Brain microvascular endothelial cell (primary cell): ENCODE measurements at regions not wholly inside any gene's neighbourhood (a gene's known extent, or its start where the extent isn't known, plus 50 kb on each side); places are given as distances from the start of the nearest gene placed in this dataset.

ENCODE experiments used
- DNase-seq: peaks from one replicate; pipeline ENCODE4 v3.0.0-alpha.2; 2020
- H3K27ac ChIP-seq: fragments of 250-450 bp; sonication (Bioruptor Pico); 2 replicates; pipeline ENCODE4 v1.5.1; 2020; ENCODE audit warnings: mild to moderate bottlenecking, moderate library complexity
- H3K27me3 ChIP-seq: fragments of 250-450 bp; sonication (Bioruptor Pico); replicated peaks from 2 replicates; pipeline ENCODE4 v1.5.1; 2020; ENCODE audit warnings: mild to moderate bottlenecking
- H3K36me3 ChIP-seq: fragments of 250-450 bp; sonication (Bioruptor Pico); replicated peaks from 2 replicates; pipeline ENCODE4 v1.5.1; 2020; ENCODE audit warnings: mild to moderate bottlenecking
- H3K4me3 ChIP-seq: 2 replicates; pipeline ENCODE4 v1.5.1; 2011; ENCODE audit warnings: low read depth, mild to moderate bottlenecking, control low read depth, low read length, moderate library complexity
- in situ Hi-C: cut with HindIII; loops from 2 replicates; pipeline ENCODE4 v1.10.0; 2017; ENCODE audit warnings: low sequenced_read_pairs, low pct_ligation_motif_present
- TF ChIP-seq, protein P1 (sequence below): IDR thresholded peaks from 2 replicates; pipeline ENCODE4 v1.5.1; 2011; ENCODE audit warnings: low read depth, mild to moderate bottlenecking, moderate library complexity, low read length, control low read depth, inconsistent platforms; ENCODE audit errors: missing control alignments

DNA sequence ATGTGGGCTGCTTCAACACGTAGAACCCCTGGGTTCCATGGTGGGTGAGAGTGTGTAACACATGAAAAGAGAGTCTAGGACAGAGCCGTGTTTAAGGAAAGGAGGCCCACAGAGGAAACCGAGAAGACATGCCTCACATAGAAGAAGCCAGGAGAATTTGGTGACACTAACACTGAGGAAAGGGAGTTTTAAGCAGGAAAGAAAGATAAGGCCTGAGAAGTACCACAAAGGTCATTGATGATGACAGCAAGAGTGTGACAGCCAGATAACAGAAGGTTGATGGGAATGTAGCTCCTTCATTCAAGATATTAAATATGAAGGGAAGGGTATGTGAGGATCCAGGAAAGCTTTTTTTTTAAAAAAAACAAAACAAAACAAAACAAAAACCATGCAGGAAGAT, 72.4 kb upstream of the SPRY4 start:
- H3K27ac ChIP-seq = no peak overlapping the region
- no peaks in the 10 kb centered on the region for H3K36me3 ChIP-seq
- H3K4me3 ChIP-seq = no peak overlapping the region
- in situ Hi-C loops = no loop called here
- TF ChIP-seq, protein P1, sequence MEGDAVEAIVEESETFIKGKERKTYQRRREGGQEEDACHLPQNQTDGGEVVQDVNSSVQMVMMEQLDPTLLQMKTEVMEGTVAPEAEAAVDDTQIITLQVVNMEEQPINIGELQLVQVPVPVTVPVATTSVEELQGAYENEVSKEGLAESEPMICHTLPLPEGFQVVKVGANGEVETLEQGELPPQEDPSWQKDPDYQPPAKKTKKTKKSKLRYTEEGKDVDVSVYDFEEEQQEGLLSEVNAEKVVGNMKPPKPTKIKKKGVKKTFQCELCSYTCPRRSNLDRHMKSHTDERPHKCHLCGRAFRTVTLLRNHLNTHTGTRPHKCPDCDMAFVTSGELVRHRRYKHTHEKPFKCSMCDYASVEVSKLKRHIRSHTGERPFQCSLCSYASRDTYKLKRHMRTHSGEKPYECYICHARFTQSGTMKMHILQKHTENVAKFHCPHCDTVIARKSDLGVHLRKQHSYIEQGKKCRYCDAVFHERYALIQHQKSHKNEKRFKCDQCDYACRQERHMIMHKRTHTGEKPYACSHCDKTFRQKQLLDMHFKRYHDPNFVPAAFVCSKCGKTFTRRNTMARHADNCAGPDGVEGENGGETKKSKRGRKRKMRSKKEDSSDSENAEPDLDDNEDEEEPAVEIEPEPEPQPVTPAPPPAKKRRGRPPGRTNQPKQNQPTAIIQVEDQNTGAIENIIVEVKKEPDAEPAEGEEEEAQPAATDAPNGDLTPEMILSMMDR = no peak
- no peaks in the 10 kb centered on the region for H3K27me3 ChIP-seq
- DNase-seq = no peak

DNA sequence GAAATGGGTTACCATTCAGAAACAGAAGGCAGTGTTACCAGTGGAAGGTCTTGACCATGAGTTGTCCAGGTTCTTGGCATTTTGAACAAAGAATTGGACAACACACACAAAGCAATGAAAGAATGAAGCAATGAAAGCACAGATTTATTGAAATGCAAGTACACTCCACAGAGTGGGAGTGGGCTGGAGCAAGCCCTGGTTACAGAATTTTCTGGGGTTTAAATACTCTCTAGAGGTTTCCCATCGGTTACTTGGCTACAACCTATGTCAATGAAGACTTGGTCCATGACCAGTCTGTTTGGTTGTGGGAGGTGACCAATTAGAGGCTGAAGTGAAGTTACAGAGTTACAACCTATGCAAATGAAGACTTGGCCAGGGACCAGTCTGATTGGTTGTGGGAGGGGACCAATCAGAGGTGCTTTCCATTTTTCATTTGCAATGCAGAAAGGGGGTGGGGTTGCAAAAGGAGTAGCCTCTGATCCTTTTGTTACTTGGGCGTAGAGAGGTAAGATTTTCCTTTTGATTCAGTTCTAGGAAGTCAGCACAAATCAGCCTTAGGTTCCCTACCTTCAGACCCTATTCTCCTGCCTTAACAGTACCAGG, 71.7 kb upstream of the SPRY4 start:
- in situ Hi-C loops = no loop called here
- no peak overlapping the region for H3K4me3 ChIP-seq
- H3K27me3 ChIP-seq = no peaks in the 10 kb centered on the region
- H3K36me3 ChIP-seq = no peaks in the 10 kb centered on the region
- TF ChIP-seq, protein P1 = no peak
- DNase-seq = no peak
- no peak overlapping the region for H3K27ac ChIP-seq

DNA sequence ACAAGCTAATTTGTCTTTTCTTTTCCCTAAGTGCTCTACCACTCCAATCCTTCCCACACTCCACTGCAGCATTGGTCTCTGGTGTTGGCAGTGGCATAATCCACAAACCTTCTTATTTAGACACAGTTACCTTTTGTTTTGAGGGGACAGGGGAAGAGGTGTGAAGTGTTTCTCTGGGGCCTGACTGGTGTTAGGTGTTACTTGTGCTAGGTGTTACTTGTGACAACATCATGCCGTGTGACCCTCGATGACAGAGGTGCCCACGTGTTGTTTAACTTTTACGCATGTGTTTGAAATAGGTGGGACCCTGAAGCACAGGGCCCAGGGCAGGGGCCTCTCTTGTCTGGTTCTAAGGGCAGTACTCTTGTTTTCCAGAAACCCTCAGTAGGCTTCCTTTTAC, 70.5 kb upstream of the SPRY4 start:
- H3K27ac ChIP-seq = no peak overlapping the region
- no peak for DNase-seq
- no peak overlapping the region for H3K4me3 ChIP-seq
- H3K36me3 ChIP-seq = no peaks in the 10 kb centered on the region
- TF ChIP-seq, protein P1 = no peak
- no peaks in the 10 kb centered on the region for H3K27me3 ChIP-seq
- in situ Hi-C loops = no loop called here

DNA sequence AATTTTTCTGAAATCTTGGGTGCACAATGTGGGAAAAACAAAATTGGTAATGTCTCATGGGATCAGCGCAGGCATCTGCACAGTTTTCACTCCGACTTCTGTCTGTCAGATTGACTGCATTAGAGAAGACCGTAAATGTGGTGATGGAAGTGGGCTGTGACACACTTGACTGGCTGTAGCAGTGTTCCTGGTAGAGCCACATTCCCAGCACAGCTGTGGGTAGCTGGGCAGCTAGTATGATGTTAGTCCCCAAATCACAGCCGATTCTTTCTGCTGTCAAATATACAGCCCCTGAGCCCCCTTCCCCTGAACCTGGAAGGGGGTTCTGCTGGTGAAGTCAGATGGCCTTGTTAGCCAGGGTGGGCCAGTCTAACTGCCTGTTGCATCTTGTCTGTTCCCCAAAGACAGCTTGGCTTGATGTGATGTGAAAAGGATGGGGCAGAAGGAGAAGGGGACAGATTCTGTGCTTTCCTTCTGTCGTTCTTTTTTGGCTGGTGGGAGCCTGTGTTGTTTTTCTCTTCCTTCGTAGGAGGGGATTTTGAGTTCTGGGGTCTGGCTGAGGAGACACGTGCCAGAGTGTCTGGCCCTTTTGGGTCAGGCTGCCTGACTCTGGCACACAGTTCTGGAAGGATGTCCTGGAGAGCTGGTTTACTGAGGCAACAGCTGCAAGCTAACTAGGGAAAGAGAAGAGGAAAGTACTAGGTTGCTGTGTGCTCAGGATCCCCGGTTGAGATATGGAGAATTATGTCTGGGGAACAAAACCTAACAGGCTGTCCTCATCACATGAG, 66.4 kb upstream of the SPRY4 start:
- DNase-seq = no peak
- Histone ChIP-seq H3K27me3 (no peaks in the 10 kb centered on the region), H3K36me3 (no peaks in the 10 kb centered on the region), H3K27ac (no peak overlapping the region), H3K4me3 (no peak overlapping the region)
- in situ Hi-C loops = no loop called here
- TF ChIP-seq, protein P1 = no peak

DNA sequence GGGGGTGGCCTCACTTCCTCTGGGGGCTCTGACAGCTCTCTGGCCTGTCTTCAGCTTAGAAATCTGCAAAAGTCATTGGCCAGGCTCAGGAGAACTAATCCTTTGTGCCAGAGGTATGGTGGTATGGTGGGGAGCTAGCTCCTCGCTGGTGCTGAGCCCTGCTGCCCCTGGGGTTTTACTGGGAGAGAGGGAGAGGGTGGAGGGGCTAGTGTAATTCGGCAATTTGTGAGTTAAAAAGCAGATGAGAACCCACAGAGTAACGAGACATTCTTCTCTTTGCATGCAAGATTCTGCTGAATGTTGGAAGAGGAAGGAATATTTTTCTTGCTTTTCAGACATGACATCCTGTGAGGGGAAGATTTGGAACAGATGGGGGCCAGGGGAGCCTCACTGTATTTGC, 65.5 kb upstream of the SPRY4 start:
- TF ChIP-seq, protein P1 = no peak

DNA sequence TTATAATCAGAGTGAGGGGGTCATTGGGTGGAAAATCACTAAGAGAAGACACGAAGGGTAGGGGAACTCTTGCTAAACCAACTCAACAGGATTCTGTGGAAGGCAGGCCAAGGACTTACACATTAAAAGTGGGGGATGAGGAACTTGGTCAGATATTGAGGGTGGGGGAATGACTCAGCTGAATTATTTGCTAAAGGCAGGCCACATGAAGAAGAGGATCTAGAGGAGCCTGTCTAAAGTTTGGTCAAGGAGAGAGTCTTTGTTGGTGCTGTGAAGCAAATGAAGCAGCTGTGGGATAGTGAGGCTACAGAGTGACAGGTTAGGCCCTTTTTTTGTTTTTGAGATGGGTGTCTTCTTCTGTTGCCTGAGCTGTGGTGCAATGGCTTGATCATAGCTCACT, 63.9 kb upstream of the SPRY4 start:
- no peak for DNase-seq
- H3K27me3 ChIP-seq = no peaks in the 10 kb centered on the region
- no peaks in the 10 kb centered on the region for H3K36me3 ChIP-seq
- in situ Hi-C loops = no loop called here
- no peak overlapping the region for H3K27ac ChIP-seq
- TF ChIP-seq, protein P1 = no peak
- no peak overlapping the region for H3K4me3 ChIP-seq

More for the DNA sequence above, 65.5 kb upstream of the SPRY4 start:
- no peak overlapping the region for H3K27ac ChIP-seq
- in situ Hi-C loops = no loop called here
- no peak overlapping the region for H3K4me3 ChIP-seq
- no peak for DNase-seq
- H3K27me3 ChIP-seq = no peaks in the 10 kb centered on the region
- no peaks in the 10 kb centered on the region for H3K36me3 ChIP-seq
